HepG2 (cell line): ENCODE measurements at regions not wholly inside any gene's neighbourhood (a gene's known extent, or its start where the extent isn't known, plus 50 kb on each side); places are given as distances from the start of the nearest gene placed in this dataset.

ENCODE experiments used
- ATAC-seq: fragments of 200-7000 bp; cut with Tn5 transposase; 3 replicates; pipeline ENCODE4 v1.9.1; 2020; ENCODE audit warnings: mild to moderate bottlenecking, moderate library complexity
- BruUV-seq: library from RNA; stranded (reverse); fragments of 400-500 nt; replicated peaks from 2 replicates; lab custom pipeline; 2021; lab: Mats Ljungman, UMichigan
- CTCF ChIA-PET: fragments of 300-600 bp; formaldehyde crosslinking; extraction: SDS; loops from one replicate; lab custom pipeline; 2021; ENCODE audit warnings: low total read pairs, inconsistent platforms, low intra/inter-chr PET ratio; lab: Yijun Ruan, JAX
- POLR2A ChIA-PET: fragments of 350-600 bp; sonication (Branson Sonifier 250); formaldehyde crosslinking; loops from one replicate; lab custom pipeline; 2020; ENCODE audit warnings: antibody characterized with exemption, inconsistent platforms; lab: Yijun Ruan, JAX
- DNase-seq: peaks from one replicate; pipeline ENCODE4 v3.0.0-alpha.2; 2015; ENCODE audit warnings: low spot score
- FAIRE-seq: peaks from 3 replicates; lab custom pipeline; 2011; peaks lifted over from hg19 to GRCh38; lab: Jason Lieb, UNC
- H2AFZ ChIP-seq: one replicate; pipeline ENCODE4 v1.6.1; 2011; ENCODE audit warnings: low read length, inconsistent platforms
- H3K27ac ChIP-seq: fragments of 300-600 bp; 3 replicates; pipeline ENCODE4 v1.8.0; 2011; ENCODE audit warnings: mixed run types, mild to moderate bottlenecking, mixed read lengths, low read length, inconsistent platforms; ENCODE audit not compliant: insufficient read depth; ENCODE audit errors: extremely low read length
- H3K27me3 ChIP-seq, 2 experiments: fragments of 200-600 bp in 1 of 2; 2 replicates in 1 of 2; 3 replicates in 1 of 2; pipeline versions ENCODE4 v1.6.0 to v1.8.0; 2011; ENCODE audit warnings: low read length in 2 of 2, mild to moderate bottlenecking in 2 of 2, moderate library complexity in 2 of 2, inconsistent platforms in 1 of 2; ENCODE audit not compliant: insufficient read depth in 2 of 2, control insufficient read depth in 1 of 2
- H3K36me3 ChIP-seq, 2 experiments: fragments of 200-600 bp in 1 of 2; replicated peaks in 1 of 2; 2 replicates in 1 of 2; 3 replicates in 1 of 2; pipeline versions ENCODE4 v1.5.1 to v1.8.0; 2011; ENCODE audit warnings: low read length in 2 of 2, inconsistent platforms in 1 of 2; ENCODE audit not compliant: insufficient read depth in 2 of 2, control insufficient read depth in 1 of 2
- H3K4me1 ChIP-seq: 2 replicates; pipeline ENCODE4 v1.5.1; 2012; ENCODE audit warnings: low read length, inconsistent platforms; ENCODE audit not compliant: insufficient read depth
- H3K4me2 ChIP-seq: 2 replicates; pipeline ENCODE4 v1.6.0; 2011; ENCODE audit warnings: low read depth, low read length, inconsistent platforms
- H3K4me3 ChIP-seq, 3 experiments: fragments of 200-600 bp in 1 of 3; sonication (generic), shearing (Covaris generic) in 1 of 3; replicated peaks in 1 of 3; 2 replicates each; pipeline ENCODE4 v1.5.1; 2011 to 2016; ENCODE audit warnings: low read length in 3 of 3, inconsistent platforms in 2 of 3, low read depth in 2 of 3, mild to moderate bottlenecking in 2 of 3, control low read depth in 1 of 3, mixed read lengths in 1 of 3; ENCODE audit not compliant: insufficient read depth in 1 of 3
- H3K79me2 ChIP-seq: one replicate; pipeline ENCODE4 v1.6.1; 2011; ENCODE audit warnings: low read length, inconsistent platforms; ENCODE audit not compliant: insufficient read depth
- H3K9ac ChIP-seq: 2 replicates; pipeline ENCODE4 v1.6.0; 2011; ENCODE audit warnings: mild to moderate bottlenecking, low read depth, low read length, inconsistent platforms; ENCODE audit not compliant: insufficient read depth
- H3K9me3 ChIP-seq: 2 replicates; pipeline ENCODE4 v1.5.1; 2012; ENCODE audit warnings: mild to moderate bottlenecking, low read length
- H4K20me1 ChIP-seq: 2 replicates; pipeline ENCODE4 v1.6.0; 2011; ENCODE audit warnings: inconsistent platforms, mild to moderate bottlenecking, low read length, moderate library complexity; ENCODE audit not compliant: insufficient read depth
- ATM ChIP-seq: fragments of 450-650 bp; IDR thresholded peaks from 2 replicates; pipeline ENCODE4 v1.7.1; 2017; ENCODE audit warnings: mild to moderate bottlenecking, borderline replicate concordance
- CCDC6 ChIP-seq: sonication (generic); formaldehyde crosslinking; IDR thresholded peaks from 2 replicates; pipeline ENCODE4 v1.8.1; 2022; ENCODE audit warnings: mild to moderate bottlenecking, missing genetic modification reagents, moderate library complexity
- IRX3 ChIP-seq: sonication (generic); formaldehyde crosslinking; IDR thresholded peaks from 2 replicates; pipeline ENCODE4 v1.8.1; 2023; ENCODE audit warnings: mild to moderate bottlenecking, low read depth, missing genetic modification reagents, borderline replicate concordance
- NFIB ChIP-seq: sonication (generic); formaldehyde crosslinking; IDR thresholded peaks from 2 replicates; pipeline ENCODE4 v1.9.0; 2021; ENCODE audit warnings: missing genetic modification reagents, mild to moderate bottlenecking, borderline replicate concordance
- NFYB ChIP-seq: sonication (generic); formaldehyde crosslinking; IDR thresholded peaks from 2 replicates; pipeline ENCODE4 v1.4.0; 2020; ENCODE audit warnings: missing genetic modification reagents
- RFXANK ChIP-seq: IDR thresholded peaks from 2 replicates; pipeline ENCODE4 v1.6.1; 2016
- TFE3 ChIP-seq: IDR thresholded peaks from 2 replicates; pipeline ENCODE4 v1.6.1; 2016
- THRA ChIP-seq: sonication (generic); formaldehyde crosslinking; IDR thresholded peaks from 2 replicates; pipeline ENCODE4 v1.4.0; 2020; ENCODE audit warnings: missing genetic modification reagents, borderline replicate concordance
- ZNF234 ChIP-seq: sonication (generic); formaldehyde crosslinking; conservative IDR thresholded peaks from 2 replicates; pipeline ENCODE4 v1.5.1; 2020; ENCODE audit warnings: mild to moderate bottlenecking, missing genetic modification reagents
- ZNF547 ChIP-seq: sonication (generic); formaldehyde crosslinking; IDR thresholded peaks from 2 replicates; pipeline ENCODE4 v1.5.1; 2020; ENCODE audit warnings: mild to moderate bottlenecking, missing genetic modification reagents
- in situ Hi-C: cut with HindIII; loops from 2 replicates; pipeline ENCODE4 v1.10.0; 2017; ENCODE audit warnings: low pct_unique_long_range_greater_than_20kb; ENCODE audit not compliant: extremely low pct_ligation_motif_present
- intact Hi-C: fragments of 100-400 bp; cut with micrococcal nuclease; formaldehyde crosslinking; loops from one replicate; pipeline ENCODE4 v1.10.0; 2022; ENCODE audit not compliant: unreplicated experiment
- TF ChIP-seq, protein P1 (sequence below): sonication (generic); formaldehyde crosslinking; IDR thresholded peaks from 2 replicates; pipeline ENCODE4 v1.5.0; 2020; ENCODE audit warnings: missing genetic modification reagents, mild to moderate bottlenecking, borderline replicate concordance
- TF ChIP-seq, protein P2 (sequence below): sonication (generic); formaldehyde crosslinking; IDR thresholded peaks from 2 replicates; pipeline ENCODE4 v1.5.0; 2020; ENCODE audit warnings: missing genetic modification reagents

DNA sequence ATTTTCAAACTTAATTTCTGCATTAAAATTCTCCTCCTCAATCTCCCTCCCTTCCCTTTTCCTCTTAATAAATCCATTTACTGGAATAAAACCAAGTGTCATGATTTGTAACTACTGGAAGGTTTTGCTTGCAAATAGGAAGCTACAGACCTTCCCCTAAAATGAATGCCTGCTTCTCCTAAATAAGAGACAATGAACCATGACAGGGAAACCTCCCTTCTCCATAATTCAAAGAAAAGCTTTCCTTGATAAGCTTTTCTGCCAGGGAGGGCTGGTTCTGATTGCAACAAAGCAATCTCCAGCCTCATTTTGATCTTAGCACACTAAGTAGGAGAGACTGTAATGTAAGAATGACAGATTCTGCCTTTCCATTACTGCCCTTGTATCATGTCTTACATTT is 111.0 kb upstream of the CDH20 start (continued):
- TF ChIP-seq THRA (CRISPR knock-in tag), result no peak
- no peak for TF ChIP-seq RFXANK (CRISPR knock-in tag)

GRCh38 chr18:61225336-61225735 is 107.9 kb upstream of the CDH20 start:
- Histone ChIP-seq H2AFZ (no peak overlapping the region), H3K9ac (no peak overlapping the region), H3K4me3 (no peak overlapping the region), H3K36me3 (no peaks in the 10 kb centered on the region), H3K4me2 (no peak overlapping the region), H3K27ac (no peak overlapping the region), H3K27me3 (no peaks in the 10 kb centered on the region), H3K79me2 (no peaks in the 10 kb centered on the region), H3K9me3 (peaks cover 40% of the 10 kb centered on the region), H3K4me1 (no peaks in the 10 kb centered on the region), H4K20me1 (no peaks in the 10 kb centered on the region)
- BruUV-seq, result no TSS peak
- POLR2A ChIA-PET, result no interaction called here
- TF ChIP-seq ZNF547 (no peak), NFIB (CRISPR knock-in tag) (no peak), NFYB (CRISPR knock-in tag) (no peak), ATM (no peak), CCDC6 (CRISPR knock-in tag) (no peak), IRX3 (CRISPR knock-in tag) (no peak), ZNF234 (CRISPR knock-in tag) (no peak), TFE3 (CRISPR knock-in tag) (no peak)
- TF ChIP-seq, protein P1, sequence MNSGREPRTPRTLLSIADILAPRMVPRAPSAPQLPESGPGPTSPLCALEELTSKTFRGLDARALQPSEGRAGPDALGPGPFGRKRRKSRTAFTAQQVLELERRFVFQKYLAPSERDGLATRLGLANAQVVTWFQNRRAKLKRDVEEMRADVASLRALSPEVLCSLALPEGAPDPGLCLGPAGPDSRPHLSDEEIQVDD (CRISPR knock-in tag), result no peak
- TF ChIP-seq, protein P2, sequence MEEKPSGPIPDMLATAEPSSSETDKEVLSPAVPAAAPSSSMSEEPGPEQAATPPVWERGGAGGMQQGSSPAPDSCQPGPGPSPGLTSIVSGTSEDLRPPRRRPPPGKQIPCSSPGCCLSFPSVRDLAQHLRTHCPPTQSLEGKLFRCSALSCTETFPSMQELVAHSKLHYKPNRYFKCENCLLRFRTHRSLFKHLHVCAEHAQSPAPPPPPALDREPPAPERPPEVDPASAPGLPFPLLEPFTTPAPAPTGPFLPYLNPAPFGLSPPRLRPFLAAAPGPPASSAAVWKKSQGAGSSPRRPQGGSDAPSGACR (CRISPR knock-in tag), result no peak
- intact Hi-C loops, result no loop called here
- CTCF ChIA-PET, result no interaction called here
- DNase-seq, result peak; percentile 1
- in situ Hi-C loops, result no loop called here
- FAIRE-seq, result no peak
- no peak; the same call in 2 of the 3 replicates for ATAC-seq
